AML-193 (cell line): ENCODE measurements at regions not wholly inside any gene's neighbourhood (a gene's known extent, or its start where the extent isn't known, plus 50 kb on each side); places are given as distances from the start of the nearest gene placed in this dataset.

Source experiments
- DNase-seq, 2 experiments: peaks; one replicate each; lab custom pipeline; 2025; lab: John Stamatoyannopoulos, UW

DNA sequence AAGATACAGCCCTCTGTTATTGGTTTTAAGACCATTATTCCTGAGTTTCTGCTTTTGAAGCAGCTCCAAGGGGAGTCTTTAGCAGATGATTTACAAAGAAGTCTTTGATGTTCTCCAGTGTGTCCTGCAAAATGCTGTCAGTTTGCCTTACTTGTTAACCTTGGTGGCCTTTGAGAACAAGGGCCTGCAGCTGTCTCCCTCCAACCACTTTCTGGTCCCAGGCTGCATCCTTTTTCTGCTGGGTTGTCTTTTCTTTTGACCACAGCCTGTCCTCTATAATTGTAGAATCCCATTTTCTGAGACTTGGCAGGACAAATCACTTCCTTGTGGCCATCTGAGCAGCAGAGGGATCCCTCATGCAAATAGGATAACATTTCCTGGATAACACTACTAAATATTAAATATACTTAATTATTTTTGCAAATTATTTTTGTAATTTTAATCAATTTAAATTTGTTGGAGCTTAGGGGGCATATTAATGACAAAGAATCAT, 281.4 kb downstream of the DMRT2 start:
- DNase-seq = no peak

DNA sequence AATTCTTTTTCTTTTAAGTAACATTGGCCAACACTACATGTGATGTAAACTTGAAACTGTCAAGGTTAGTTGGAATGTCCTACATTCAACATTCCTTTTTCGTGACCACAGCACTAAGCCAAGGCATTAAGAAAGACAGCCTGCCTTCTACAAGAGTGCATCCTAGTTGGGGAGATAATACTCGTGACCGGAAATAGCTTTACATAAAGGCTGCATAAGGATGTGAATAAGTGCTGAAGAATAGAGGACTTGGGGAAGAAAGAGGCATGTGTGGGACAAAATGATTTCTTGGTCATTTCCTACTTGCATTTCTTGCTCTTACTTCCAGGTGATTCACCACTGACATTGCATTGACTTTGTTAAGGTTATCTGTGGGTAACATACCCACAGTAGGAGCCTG, 282.0 kb downstream of the DMRT2 start:
- DNase-seq = no peak

DNA sequence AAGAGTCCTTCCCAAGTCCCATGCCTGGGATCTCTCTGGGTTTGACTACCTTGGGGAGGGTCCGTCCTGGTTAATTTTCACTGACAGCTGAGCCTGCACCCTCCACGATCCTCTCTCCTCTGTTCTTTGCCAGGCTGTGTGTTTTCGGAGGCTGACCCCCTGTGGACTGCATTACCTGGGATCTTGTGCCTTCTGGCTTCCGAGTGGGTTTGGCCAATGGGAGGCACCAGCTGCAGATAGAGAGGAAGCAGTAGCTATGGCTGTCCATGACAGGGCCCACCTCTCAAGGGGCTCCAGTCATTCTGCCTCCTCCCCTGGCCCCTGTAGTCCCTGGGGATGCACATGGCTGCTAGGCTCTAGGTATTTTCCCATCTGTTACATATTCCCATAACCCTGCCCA, 285.0 kb downstream of the DMRT2 start:
- no peak for DNase-seq

DNA sequence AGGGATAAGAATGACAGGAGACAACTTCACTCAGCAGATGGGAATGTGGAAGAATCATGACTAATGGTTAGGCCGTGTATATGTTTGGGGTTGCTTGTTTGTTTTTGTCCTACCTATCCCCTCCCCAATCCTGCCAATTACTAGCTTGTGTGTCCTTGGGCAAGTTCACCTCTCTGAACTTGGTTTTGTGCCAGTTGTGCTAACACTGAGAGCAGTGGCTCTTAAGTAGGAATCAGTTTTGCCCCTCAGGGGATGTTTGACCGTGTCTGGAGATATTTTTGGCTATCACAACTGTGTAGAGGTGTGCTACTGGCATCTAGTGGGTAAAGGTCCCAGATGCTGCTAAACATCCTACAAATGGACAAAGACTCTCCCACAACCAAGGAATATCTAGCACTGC, 287.0 kb downstream of the DMRT2 start:
- no peak for DNase-seq

DNA sequence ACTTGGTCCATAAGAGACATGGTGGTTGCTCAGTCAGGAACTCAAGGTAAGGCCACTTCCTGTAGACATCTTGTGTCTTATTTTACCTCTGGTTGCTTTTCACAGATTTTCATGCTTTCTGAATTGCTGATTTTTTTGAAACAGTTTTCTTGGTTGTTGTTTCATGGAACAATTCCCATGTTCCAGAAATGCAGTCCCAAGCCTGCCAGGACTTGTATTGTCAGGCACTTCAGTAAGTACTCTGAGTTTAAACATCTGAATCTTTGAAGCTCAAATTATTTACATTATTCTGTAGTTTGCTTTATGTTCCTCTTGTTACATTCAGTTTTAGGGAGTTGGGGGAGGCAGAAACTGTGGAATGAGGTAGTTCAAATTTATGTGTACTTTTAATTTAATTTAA, 290.2 kb downstream of the DMRT2 start:
- no peak for DNase-seq

DNA sequence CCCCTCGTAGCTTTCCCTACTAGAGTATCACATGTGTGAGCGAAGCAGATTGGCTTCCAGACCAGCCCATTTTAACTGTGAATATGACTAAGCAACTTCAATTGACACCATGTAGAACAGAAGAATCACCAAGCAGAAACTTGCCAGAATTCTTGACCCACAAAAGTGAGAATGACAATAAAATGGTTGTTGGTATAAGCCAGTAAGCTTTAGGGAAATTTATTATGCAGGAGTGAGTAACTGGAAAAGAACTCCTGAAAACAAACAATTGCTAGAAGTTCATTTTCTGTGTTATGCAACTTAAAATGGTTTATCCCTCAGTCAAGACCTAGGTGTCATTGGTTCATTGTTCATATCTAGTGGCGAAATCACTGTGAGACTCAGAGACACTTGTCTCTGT, 303.1 kb downstream of the DMRT2 start:
- no peak for DNase-seq

DNA sequence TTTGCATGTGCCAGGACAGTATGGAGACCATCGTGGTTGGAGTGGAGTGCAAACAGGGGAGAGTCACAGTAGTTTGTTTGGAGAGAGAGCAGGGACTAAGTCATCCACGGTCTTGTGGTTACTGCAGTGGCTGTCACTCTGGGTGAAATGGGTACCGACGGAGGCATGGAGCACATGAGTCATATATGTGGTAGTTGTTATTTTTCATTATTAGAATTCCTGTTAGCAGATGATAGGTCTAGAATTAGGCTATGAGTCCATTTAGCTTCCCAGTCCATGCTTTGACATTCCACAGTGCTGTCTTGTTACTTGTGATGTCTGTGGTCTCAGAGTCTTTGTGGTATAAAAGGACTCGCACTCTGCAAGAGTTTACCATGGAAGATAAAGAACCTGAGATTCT, 303.9 kb downstream of the DMRT2 start:
- DNase-seq = no peak

DNA sequence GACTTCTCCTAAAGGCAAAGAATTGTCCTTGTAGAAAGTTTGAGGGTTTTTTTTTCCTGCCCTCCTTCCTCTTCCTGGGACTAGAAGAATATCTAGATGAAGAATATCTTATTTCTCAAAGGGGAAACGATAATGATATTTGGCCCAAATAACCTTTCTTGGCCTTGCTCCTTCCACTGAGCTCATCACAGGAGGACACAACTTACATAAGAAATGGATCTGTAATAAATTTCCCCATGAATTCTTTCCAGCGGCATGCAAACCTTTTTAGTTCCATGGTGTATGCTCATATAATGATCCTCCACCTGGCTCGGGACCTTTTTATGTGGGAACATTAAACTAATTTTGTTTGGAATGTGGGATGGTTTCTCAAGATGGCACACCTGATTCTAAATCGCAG, 304.4 kb downstream of the DMRT2 start:
- DNase-seq = no peak

DNA sequence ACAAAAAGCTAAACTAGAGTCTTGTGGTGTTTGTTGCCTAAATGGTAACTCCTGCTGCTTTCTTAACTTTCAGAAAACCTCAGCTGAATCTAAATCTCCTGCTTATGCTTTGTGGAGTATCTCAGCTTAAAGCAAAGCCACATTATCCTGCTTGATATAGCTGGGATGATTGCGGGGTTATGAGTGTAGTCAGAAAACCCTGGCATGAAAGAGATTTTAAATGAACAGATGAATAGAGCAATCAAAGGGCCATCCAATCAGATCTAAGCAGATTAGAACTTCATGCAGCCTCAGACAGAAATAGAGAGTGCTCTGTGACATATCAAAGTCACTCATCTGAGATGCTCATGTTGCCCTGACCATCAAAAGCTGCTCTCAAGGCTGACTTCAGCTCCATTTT, 305.5 kb downstream of the DMRT2 start:
- no peak for DNase-seq

DNA sequence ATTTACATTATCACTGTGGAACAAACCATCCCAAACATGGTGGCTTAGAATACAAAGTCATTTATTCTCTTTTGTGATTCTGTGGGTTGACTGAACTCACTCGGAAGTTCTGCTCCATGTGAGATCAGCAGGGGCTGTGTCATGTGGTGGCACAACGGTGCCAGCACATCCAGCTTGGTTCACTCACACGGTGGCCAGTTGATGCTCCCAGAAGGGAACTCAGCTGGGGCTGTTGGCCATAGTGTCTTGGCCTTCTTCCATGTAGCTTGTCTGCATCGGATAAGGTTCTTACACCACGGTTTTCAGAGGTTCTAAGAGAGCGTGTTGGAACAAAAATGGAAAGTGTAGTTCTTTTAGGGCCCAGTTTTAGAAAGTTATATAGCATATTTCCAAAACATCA, 312.7 kb downstream of the DMRT2 start:
- DNase-seq = no peak

DNA sequence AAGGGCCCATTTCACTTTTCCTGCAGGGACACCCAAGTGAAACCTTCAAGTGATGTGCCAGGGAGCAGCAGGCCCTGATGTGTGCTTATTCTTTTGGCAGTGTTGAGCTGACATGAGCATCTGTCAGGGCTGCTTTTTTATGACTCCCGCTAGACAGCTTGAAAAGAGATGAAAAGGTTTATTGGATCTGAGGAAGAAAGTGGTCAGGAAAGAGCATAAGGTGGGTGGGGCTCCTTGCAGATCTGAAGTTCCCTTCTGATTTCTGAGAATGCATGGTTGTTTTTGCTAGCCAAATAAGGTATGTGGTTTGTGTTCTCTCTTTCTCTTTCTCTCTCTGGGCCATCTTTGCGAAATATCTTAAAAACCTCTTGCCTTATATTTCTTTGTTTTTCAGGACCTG, 316.1 kb downstream of the DMRT2 start:
- DNase-seq = no peak

DNA sequence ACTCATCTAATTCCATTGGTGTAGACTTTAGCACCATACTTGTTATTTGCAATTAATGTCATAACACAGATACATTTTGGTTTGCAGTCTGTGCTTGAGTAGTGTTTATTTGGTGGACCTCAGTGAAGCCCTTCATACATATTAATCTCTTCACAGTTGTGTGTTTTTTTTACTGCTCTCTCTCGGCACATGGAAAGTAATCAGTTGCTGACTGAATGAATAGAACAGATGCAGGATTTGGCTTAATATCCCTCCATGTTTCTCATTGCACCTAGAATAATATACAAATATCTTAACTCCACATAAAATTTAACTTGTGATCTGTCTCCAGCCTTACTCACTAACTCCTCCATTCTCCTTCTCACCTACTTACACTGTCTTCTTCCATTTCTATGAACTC, 319.1 kb downstream of the DMRT2 start:
- DNase-seq = no peak

DNA sequence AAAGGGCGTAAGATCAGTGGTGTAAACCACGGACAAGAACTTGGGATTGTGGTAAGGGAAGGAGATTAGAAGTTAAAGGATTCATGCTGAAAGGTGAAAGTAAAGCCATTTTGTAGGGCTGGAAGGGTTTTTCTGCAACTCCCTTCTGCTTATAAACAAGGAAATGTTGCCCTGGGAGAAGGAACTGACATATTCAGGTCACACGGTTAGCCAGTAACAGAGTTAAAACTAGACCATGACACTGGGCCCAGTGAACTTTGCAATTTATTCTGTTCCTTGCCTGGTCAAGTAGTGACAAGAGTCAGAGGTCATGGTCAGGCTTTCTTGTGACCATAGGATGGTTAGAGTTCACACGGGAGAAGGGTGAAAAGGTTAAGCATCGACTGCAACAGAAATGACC, 323.3 kb downstream of the DMRT2 start:
- DNase-seq = no peak

DNA sequence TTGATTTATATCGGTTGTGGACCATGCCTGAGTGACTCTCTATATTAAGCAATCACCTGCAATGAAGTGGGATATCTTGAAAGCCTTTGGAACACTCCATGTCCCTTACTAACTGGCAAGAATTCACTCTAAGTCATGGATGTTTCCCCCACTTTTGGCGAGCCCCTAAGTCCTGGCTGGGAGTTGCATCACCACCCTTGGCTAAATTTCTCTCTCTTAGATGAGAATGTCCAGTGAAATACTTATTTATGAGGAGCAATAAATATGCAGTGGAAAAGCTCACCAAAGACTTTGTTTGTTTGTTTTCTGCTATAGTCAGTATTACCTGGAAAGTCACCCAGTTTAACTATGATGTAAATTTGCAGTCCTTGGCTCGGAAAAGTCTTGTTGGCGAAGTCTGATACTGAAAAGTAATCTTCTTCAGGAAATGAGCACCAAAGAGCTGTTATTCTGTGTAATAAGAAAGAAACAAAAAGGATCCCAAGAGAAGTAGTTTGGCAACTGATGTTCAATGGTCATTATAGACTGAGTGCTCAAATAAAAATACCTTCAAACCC, 333.8 kb downstream of the DMRT2 start:
- DNase-seq = no peak

DNA sequence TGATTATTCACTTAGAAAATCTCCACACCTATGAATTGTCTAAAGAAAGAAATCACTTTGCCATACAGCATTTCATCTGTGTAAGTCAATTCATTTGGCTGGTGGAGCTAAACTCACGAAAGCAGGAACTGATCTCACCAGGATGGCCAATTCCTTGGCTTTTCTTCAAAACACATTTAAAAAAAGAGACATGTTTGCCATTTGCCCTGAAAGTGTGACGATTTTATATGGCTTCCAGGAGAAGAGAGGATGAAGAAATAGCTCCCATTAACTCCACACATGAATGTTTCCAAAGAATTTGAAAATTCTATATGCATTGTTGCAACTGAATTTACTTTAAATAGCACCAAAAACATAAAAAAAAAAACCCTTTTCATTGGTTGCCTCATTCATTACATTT, 334.7 kb downstream of the DMRT2 start:
- DNase-seq = no peak

DNA sequence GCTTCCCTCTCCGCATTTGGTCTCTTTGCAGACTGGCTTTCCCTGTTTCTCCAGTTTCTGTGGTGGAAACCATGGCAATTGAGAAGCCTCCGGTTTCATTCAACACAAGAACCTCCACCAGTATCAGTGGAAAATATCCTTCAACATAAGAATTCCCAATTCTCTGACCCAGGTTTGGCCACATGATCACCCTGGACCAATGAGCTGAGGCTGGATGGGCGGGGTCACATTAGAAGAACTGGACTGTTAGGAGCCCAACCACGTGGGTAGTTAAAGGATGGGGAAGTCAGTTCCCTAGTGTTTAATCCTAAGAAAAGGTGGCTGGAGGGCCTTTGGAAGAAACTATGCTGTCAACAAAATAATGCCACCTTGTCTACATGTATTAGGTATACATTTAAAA, 336.3 kb downstream of the DMRT2 start:
- DNase-seq = no peak

DNA sequence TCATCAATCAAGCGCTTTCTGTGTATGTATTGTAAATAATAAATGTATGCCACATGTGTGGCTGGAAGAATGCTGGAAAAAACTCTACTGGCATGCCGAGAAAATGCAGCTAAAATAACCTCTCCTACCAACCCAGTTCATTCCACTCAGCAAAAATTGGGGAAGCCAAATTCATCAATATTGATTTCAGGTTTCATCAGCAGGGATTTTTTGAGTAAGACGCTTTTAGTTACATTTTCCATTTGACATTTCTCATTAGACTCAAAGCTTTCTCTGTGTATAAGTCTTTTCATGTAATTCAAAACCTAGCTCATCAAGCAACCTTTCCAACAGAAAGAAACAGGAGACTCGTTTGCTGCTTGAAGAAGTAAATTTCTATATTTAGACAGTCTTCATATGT, 338.1 kb downstream of the DMRT2 start:
- DNase-seq = no peak

DNA sequence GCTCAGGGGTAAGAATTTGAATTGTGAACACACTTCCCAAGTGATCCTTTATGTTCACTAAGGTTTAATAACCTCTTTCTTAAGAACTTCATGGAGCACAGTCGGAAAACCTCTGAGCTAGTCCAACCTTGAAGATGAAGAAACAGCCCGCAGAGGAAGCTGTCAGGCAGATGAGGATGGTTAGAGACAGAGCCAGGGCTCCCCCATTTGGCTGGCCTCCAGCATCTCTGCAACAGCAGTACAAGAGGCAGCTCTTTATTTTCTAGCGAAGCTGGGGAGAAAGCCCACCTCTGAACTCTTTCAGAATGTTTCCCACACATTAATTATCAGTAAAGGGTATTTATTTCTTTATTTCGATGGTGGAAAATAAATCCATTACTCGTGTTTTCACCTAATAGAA, 350.8 kb downstream of the DMRT2 start:
- no peak for DNase-seq

DNA sequence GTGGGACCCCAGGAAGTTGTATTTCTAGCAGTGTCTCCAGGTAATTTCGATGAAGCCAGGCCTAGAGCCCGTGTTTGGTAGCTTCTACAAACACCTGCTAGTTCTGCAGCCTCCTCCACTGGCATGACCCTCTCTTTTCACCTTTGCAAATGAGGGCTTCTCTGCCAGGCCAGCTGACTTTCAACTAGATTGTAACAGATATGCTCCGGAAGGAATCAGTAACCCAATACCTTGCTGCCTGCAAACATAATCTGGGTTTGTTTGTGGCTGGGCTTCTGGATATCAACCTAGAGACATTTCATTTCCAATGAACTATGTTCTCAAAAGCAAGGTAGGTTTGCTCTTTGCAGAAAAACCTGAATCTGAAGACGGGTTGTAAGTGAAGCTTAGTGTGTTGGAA, 354.8 kb downstream of the DMRT2 start:
- DNase-seq = no peak

DNA sequence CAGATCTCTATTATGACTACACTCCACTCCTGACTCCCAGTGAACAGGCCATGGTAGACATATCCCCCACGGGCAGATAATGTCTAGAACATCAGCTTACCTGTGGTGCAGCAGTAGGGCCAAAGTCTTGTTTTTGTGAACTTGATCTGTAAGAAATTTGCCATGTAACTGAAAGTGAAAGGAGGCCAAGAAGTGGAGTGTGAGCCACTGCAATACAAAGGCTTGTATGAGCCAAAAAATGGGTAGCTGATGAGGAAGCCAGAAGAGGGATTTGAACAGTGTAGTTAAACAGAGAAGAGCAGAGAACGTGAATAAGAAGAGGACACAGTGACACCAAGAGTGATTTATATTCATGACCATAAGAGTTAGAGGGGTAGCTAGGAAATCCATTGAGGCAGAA, 361.7 kb downstream of the DMRT2 start:
- DNase-seq = no peak

DNA sequence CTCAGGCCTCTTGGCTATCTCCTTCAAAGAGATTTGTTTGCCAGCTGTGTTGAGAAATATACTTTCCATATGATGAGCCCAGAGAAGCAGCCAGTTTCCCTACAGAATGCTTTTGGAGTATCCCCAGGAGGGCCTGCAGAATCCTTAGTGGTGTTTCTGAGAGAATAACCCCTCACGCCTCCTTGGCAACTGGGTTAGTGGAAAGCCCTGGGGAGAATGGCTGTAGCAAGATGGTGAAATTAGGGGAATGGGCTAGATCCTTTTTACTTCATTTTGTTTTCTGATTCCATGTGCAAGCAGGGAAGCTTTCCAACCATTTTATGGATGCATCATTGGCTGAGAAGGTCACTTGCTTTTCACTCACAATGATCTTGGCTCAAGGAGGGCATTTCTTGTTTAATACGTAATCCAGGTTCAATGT, 364.6 kb downstream of the DMRT2 start:
- no peak for DNase-seq

DNA sequence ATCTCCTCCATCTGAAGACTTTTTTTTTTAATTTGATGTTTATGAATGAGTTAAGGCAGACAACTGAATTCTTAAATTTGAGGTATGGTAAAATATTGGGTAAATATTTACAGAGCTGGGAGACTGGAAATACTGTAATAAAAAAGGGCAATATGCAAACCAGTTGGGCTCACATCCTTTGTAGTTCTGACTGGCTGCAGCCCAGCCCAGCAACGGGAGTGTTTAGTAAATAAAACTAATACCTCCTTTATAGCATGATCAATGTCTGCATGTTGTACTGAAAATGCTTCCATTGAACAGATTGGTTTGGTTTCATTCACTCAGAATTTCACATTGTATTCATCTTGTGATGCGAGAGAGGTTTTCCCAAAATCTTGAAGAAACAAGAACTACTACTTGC, 365.0 kb downstream of the DMRT2 start:
- no peak for DNase-seq

DNA sequence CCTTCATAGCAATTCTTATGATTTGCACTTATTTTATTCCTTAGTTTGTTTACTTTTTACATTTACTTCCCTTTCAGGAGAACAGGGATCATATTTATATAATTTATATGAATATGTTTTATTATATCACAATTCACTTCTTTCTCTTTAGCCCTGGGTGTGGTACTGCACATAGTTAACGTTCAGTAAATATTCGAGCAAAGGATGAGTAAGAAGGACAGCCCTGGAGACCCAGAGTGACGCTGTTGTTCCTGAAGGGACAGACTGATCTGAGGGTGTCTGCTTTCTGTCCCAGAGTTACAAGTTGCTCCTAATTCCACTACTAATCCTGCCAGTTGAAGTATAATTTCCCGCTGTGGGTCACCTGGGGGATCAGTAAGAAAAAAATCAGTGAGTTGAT, 366.1 kb downstream of the DMRT2 start:
- no peak for DNase-seq

DNA sequence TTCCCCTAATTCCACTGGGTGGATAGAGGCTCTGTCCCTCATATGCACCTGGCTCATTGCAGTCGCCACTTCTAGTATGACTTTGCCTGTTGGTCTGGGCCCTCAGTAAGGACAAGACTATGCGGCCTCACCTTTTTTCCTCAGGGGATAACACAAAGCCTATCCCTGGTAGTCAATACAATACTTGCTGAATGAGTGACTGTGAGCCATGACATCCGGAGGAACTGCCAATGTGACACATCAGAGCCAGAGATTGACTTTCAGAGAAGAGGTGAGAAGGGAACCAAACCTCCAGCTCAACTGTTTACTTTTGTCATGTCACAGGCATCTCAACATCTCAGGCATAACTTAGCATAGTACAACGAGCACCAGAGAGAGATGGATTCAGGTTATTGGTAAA, 371.3 kb downstream of the DMRT2 start:
- DNase-seq = no peak

DNA sequence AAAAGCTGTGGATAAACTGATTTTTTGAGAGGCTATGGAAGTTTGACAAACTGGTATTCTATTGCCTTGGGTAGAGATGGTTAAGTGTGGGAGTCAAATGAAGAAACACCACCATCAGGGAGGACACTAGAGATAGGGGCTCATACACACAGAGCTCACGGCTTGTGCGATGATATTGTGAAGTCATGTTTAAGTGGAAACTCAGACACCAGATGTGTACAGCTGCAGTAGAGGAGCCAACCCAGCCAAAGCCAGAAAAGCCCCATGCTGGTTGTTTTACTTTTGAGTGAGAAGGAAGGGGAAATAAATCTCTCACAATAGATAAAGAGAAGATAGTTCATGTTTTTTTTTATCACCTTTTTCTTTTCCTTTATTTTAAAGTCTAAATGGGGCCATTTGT, 377.7 kb downstream of the DMRT2 start:
- DNase-seq = no peak
